ENCODE measurements at regions not wholly inside any gene's neighbourhood (a gene's known extent, or its start where the extent isn't known, plus 50 kb on each side); places are given as distances from the start of the nearest gene placed in this dataset.
"Not testable (repeated sequence)": the region's sequence is repeated elsewhere in the genome, so short reads cannot be mapped to it uniquely, and the experiment has no call there.

GRCh38 chr13:66111628-66112027, 1118.5 kb downstream of the PCDH9 start:
- intact Hi-C loops (cut with DNase I) = no loop called here
- ATAC-seq (no peak), DNase-seq (no peak)
- Histone ChIP-seq H3K9me3 (ENCODE audit: control insufficient read depth, low read length) (no peaks in the 10 kb centered on the region), H3K27ac (ENCODE audit: low read length) (no peak overlapping the region), H3K27me3 (ENCODE audit: control insufficient read depth, insufficient read depth) (no peaks in the 10 kb centered on the region), H3K4me3 (ENCODE audit: low read length) (no peak overlapping the region), H3K4me1 (ENCODE audit: control insufficient read depth, insufficient read depth, low read length) (no peaks in the 10 kb centered on the region)

GRCh38 chr13:66106246-66106645, 1123.9 kb downstream of the PCDH9 start:
- Histone ChIP-seq H3K4me1 (ENCODE audit: control insufficient read depth, insufficient read depth, low read length) (no peaks in the 10 kb centered on the region), H3K27me3 (ENCODE audit: control insufficient read depth, insufficient read depth) (no peaks in the 10 kb centered on the region), H3K27ac (ENCODE audit: low read length) (no peak overlapping the region), H3K9me3 (ENCODE audit: control insufficient read depth, low read length) (no peaks in the 10 kb centered on the region), H3K4me3 (ENCODE audit: low read length) (no peak overlapping the region)
- no peak for DNase-seq
- intact Hi-C loops (cut with DNase I) = no loop called here
- 86% methylated on average over 2 of the region's 2 CpGs for WGBS
- ATAC-seq = no peak

GRCh38 chr13:66102864-66103263, 1127.3 kb downstream of the PCDH9 start:
- intact Hi-C loops (cut with DNase I) = no loop called here
- DNase-seq = no peak
- ATAC-seq = no peak
- no peaks in the 10 kb centered on the region for H3K4me1 ChIP-seq (ENCODE audit: control insufficient read depth, insufficient read depth, low read length)
- no peak overlapping the region for H3K4me3 ChIP-seq (ENCODE audit: low read length)
- WGBS = 80% methylated on average over 3 of the region's 3 CpGs
- no peaks in the 10 kb centered on the region for H3K27me3 ChIP-seq (ENCODE audit: control insufficient read depth, insufficient read depth)
- H3K27ac ChIP-seq (ENCODE audit: low read length) = no peak overlapping the region
- no peaks in the 10 kb centered on the region for H3K9me3 ChIP-seq (ENCODE audit: control insufficient read depth, low read length)

- Histone ChIP-seq H3K27me3 (ENCODE audit: control insufficient read depth, insufficient read depth) (no peaks in the 10 kb centered on the region), H3K27ac (ENCODE audit: low read length) (no peak overlapping the region), H3K4me3 (ENCODE audit: low read length) (no peak overlapping the region), H3K9me3 (ENCODE audit: control insufficient read depth, low read length) (no peaks in the 10 kb centered on the region), H3K4me1 (ENCODE audit: control insufficient read depth, insufficient read depth, low read length) (no peaks in the 10 kb centered on the region)
- DNase-seq (no peak), ATAC-seq (no peak)
- intact Hi-C loops (cut with DNase I) = no loop called here
- WGBS = 85% methylated on average over 10 of the region's 10 CpGs
Observed at GRCh38 chr13:66099825-66100224, 1130.3 kb downstream of the PCDH9 start.

- Histone ChIP-seq H3K4me3 (ENCODE audit: low read length) (no peak overlapping the region), H3K27ac (ENCODE audit: low read length) (no peak overlapping the region), H3K27me3 (ENCODE audit: control insufficient read depth, insufficient read depth) (no peaks in the 10 kb centered on the region), H3K4me1 (ENCODE audit: control insufficient read depth, insufficient read depth, low read length) (no peaks in the 10 kb centered on the region), H3K9me3 (ENCODE audit: control insufficient read depth, low read length) (no peaks in the 10 kb centered on the region)
- DNase-seq (no peak), ATAC-seq (no peak)
- intact Hi-C loops (cut with DNase I) = no loop called here
- 82% methylated on average over 3 of the region's 3 CpGs for WGBS
Observed at GRCh38 chr13:66098931-66099628, 1131.1 kb downstream of the PCDH9 start.

GRCh38 chr13:66089711-66090110, 1140.4 kb downstream of the PCDH9 start:
- 46% methylated on average over 1 of the region's 1 CpG for WGBS
- Histone ChIP-seq H3K4me3 (ENCODE audit: low read length) (no peak overlapping the region), H3K27me3 (ENCODE audit: control insufficient read depth, insufficient read depth) (no peaks in the 10 kb centered on the region), H3K9me3 (ENCODE audit: control insufficient read depth, low read length) (no peaks in the 10 kb centered on the region), H3K4me1 (ENCODE audit: control insufficient read depth, insufficient read depth, low read length) (no peaks in the 10 kb centered on the region), H3K27ac (ENCODE audit: low read length) (no peak overlapping the region)
- no peak for DNase-seq
- ATAC-seq = no peak
- intact Hi-C loops (cut with DNase I) = no loop called here

- Histone ChIP-seq H3K27ac (ENCODE audit: low read length) (no peak overlapping the region), H3K9me3 (ENCODE audit: control insufficient read depth, low read length) (no peaks in the 10 kb centered on the region), H3K27me3 (ENCODE audit: control insufficient read depth, insufficient read depth) (no peaks in the 10 kb centered on the region), H3K4me3 (ENCODE audit: low read length) (no peak overlapping the region), H3K4me1 (ENCODE audit: control insufficient read depth, insufficient read depth, low read length) (no peaks in the 10 kb centered on the region)
- DNase-seq (no peak), ATAC-seq (no peak)
- WGBS = 45% methylated on average over 2 of the region's 2 CpGs
- intact Hi-C loops (cut with DNase I) = no loop called here
Observed at GRCh38 chr13:66087269-66087710, 1142.8 kb downstream of the PCDH9 start.

- Histone ChIP-seq H3K27ac (ENCODE audit: low read length) (no peak overlapping the region), H3K4me3 (ENCODE audit: low read length) (no peak overlapping the region), H3K9me3 (ENCODE audit: control insufficient read depth, low read length) (no peaks in the 10 kb centered on the region), H3K4me1 (ENCODE audit: control insufficient read depth, insufficient read depth, low read length) (no peaks in the 10 kb centered on the region), H3K27me3 (ENCODE audit: control insufficient read depth, insufficient read depth) (no peaks in the 10 kb centered on the region)
- ATAC-seq (no peak), DNase-seq (no peak)
- intact Hi-C loops (cut with DNase I) = no loop called here
Observed at GRCh38 chr13:66077132-66077689, 1152.9 kb downstream of the PCDH9 start.

- Histone ChIP-seq H3K4me1 (ENCODE audit: control insufficient read depth, insufficient read depth, low read length) (no peaks in the 10 kb centered on the region), H3K27ac (ENCODE audit: low read length) (no peak overlapping the region), H3K4me3 (ENCODE audit: low read length) (no peak overlapping the region), H3K9me3 (ENCODE audit: control insufficient read depth, low read length) (no peaks in the 10 kb centered on the region), H3K27me3 (ENCODE audit: control insufficient read depth, insufficient read depth) (no peaks in the 10 kb centered on the region)
- intact Hi-C loops (cut with DNase I) = no loop called here
- no peak for DNase-seq
- no peak for ATAC-seq
- WGBS = 85% methylated on average over 3 of the region's 3 CpGs
Observed at GRCh38 chr13:66076417-66076816, 1153.7 kb downstream of the PCDH9 start.

GRCh38 chr13:66074018-66074615, 1156.0 kb downstream of the PCDH9 start:
- intact Hi-C loops (cut with DNase I) = no loop called here
- H3K4me3 ChIP-seq (ENCODE audit: low read length) = no peak overlapping the region
- no peak for DNase-seq

GRCh38 chr13:66072097-66072496, 1158.0 kb downstream of the PCDH9 start:
- H3K4me1 ChIP-seq (ENCODE audit: control insufficient read depth, insufficient read depth, low read length); H3K27me3 ChIP-seq (ENCODE audit: control insufficient read depth, insufficient read depth); H3K9me3 ChIP-seq (ENCODE audit: control insufficient read depth, low read length); DNase-seq; H3K4me3 ChIP-seq (ENCODE audit: low read length); H3K27ac ChIP-seq (ENCODE audit: low read length); intact Hi-C loops (cut with DNase I); ATAC-seq: not testable (repeated sequence)
- 36% methylated on average over 2 of the region's 2 CpGs for WGBS

More at GRCh38 chr13:66074018-66074615, 1156.0 kb downstream of the PCDH9 start:
- ATAC-seq = no peak
- Histone ChIP-seq H3K4me1 (ENCODE audit: control insufficient read depth, insufficient read depth, low read length) (no peaks in the 10 kb centered on the region), H3K9me3 (ENCODE audit: control insufficient read depth, low read length) (no peaks in the 10 kb centered on the region), H3K27ac (ENCODE audit: low read length) (no peak overlapping the region), H3K27me3 (ENCODE audit: control insufficient read depth, insufficient read depth) (no peaks in the 10 kb centered on the region)
- WGBS = 76% methylated on average over 4 of the region's 4 CpGs
